HCEC 1CT (cell line): ENCODE measurements at regions not wholly inside any gene's neighbourhood (a gene's known extent, or its start where the extent isn't known, plus 50 kb on each side); places are given as distances from the start of the nearest gene placed in this dataset.

Experiments used
- DNase-seq: peaks from one replicate; pipeline ENCODE4 v3.0.0-alpha.2; 2017

GRCh38 chr16:80355335-80355734, 185.5 kb upstream of the DYNLRB2 start:
- no peak for DNase-seq

- no peak for DNase-seq
These were observed 190.7 kb upstream of the DYNLRB2 start for GRCh38 chr16:80350061-80350460.

- no peak for DNase-seq
These were observed 192.9 kb upstream of the DYNLRB2 start for GRCh38 chr16:80347900-80348299.

GRCh38 chr16:80347002-80347401, 193.8 kb upstream of the DYNLRB2 start:
- DNase-seq, result no peak

- no peak for DNase-seq
These were observed 194.6 kb upstream of the DYNLRB2 start for GRCh38 chr16:80346111-80346632.

- no peak for DNase-seq
These were observed 195.1 kb upstream of the DYNLRB2 start for GRCh38 chr16:80345701-80346100.

- DNase-seq, result no peak
These were observed 196.2 kb upstream of the DYNLRB2 start for GRCh38 chr16:80344570-80344969.

GRCh38 chr16:80341263-80341662, 199.5 kb upstream of the DYNLRB2 start:
- no peak for DNase-seq

- no peak for DNase-seq
These were observed 203.0 kb upstream of the DYNLRB2 start for GRCh38 chr16:80337786-80338185.

- no peak for DNase-seq
These were observed 210.0 kb upstream of the DYNLRB2 start for GRCh38 chr16:80330803-80331202.

GRCh38 chr16:80330150-80330549, 210.6 kb upstream of the DYNLRB2 start:
- DNase-seq, result no peak

- no peak for DNase-seq
These were observed 213.1 kb upstream of the DYNLRB2 start for GRCh38 chr16:80327740-80328139.

- no peak for DNase-seq
These were observed 216.4 kb upstream of the DYNLRB2 start for GRCh38 chr16:80324371-80324770.

GRCh38 chr16:80323808-80324195, 217.0 kb upstream of the DYNLRB2 start:
- DNase-seq, result no peak

- no peak for DNase-seq
These were observed 217.5 kb upstream of the DYNLRB2 start for GRCh38 chr16:80323187-80323807.

- DNase-seq, result no peak
These were observed 221.6 kb upstream of the DYNLRB2 start for GRCh38 chr16:80319181-80319580.

- DNase-seq, result no peak
These were observed 222.7 kb upstream of the DYNLRB2 start for GRCh38 chr16:80318107-80318506.

GRCh38 chr16:80317599-80318037, 223.2 kb upstream of the DYNLRB2 start:
- no peak for DNase-seq

GRCh38 chr16:80317116-80317515, 223.7 kb upstream of the DYNLRB2 start:
- DNase-seq, result no peak

GRCh38 chr16:80314042-80314441, 226.8 kb upstream of the DYNLRB2 start:
- DNase-seq, result no peak

GRCh38 chr16:80309178-80309577, 231.6 kb upstream of the DYNLRB2 start:
- no peak for DNase-seq

- no peak for DNase-seq
These were observed 235.4 kb upstream of the DYNLRB2 start for GRCh38 chr16:80305410-80305809.

- DNase-seq, result no peak
These were observed 237.1 kb upstream of the DYNLRB2 start for GRCh38 chr16:80303691-80304090.

- DNase-seq, result no peak
These were observed 239.9 kb upstream of the DYNLRB2 start for GRCh38 chr16:80300876-80301275.

- no peak for DNase-seq
These were observed 240.3 kb upstream of the DYNLRB2 start for GRCh38 chr16:80300456-80300855.
